ENCODE measurements at regions not wholly inside any gene's neighbourhood (a gene's known extent, or its start where the extent isn't known, plus 50 kb on each side); places are given as distances from the start of the nearest gene placed in this dataset.

GRCh38 chr5:21085791-21086190, 1097.8 kb upstream of the CDH18 start:
- no peaks in the 10 kb centered on the region for H3K27me3 ChIP-seq (ENCODE audit: control insufficient read depth, insufficient read depth, low read length)
- H3K4me1 ChIP-seq (ENCODE audit: control insufficient read depth, extremely low read depth, insufficient read depth, low read length): no peaks in the 10 kb centered on the region
- no peaks in the 10 kb centered on the region for H3K9me3 ChIP-seq (ENCODE audit: control insufficient read depth, insufficient read depth, low read depth, low read length)
- H3K27ac ChIP-seq (ENCODE audit: insufficient read depth, low read length): no peak overlapping the region
- H3K36me3 ChIP-seq (ENCODE audit: control insufficient read depth, insufficient read depth, low read length): no peaks in the 10 kb centered on the region
- no peak overlapping the region for H2AFZ ChIP-seq (ENCODE audit: low read length)
- H3K79me2 ChIP-seq (ENCODE audit: control insufficient read depth, insufficient read depth, low read length): no peaks in the 10 kb centered on the region
- no peak overlapping the region for H3K4me3 ChIP-seq (replicated peaks in 1 of 4; ENCODE audit: control extremely low read depth in 1 of 4, insufficient read depth in 1 of 4, low read depth in 3 of 4, low read length in 4 of 4)
- TF ChIP-seq EZH2 (IDR thresholded peaks at IDR 0.05; ENCODE audit: low read length, missing control alignments) (no peak), CTCF (conservative IDR thresholded peaks at IDR 0.05 in 1 of 2, IDR thresholded peaks at IDR 0.05 in 1 of 2; ENCODE audit: low read depth in 1 of 2, low read length in 2 of 2) (no peak)
- H3K9ac ChIP-seq (ENCODE audit: insufficient read depth, low read length): no peak overlapping the region
- H3K4me2 ChIP-seq (ENCODE audit: extremely low read depth, insufficient read depth, low read length): no peak overlapping the region
- DNase-seq (ENCODE audit: low read depth in 2 of 2): no peak
- no peaks in the 10 kb centered on the region for H4K20me1 ChIP-seq (ENCODE audit: control insufficient read depth, extremely low read depth, insufficient read depth, low read length)

GRCh38 chr5:21071986-21072385, 1084.0 kb upstream of the CDH18 start:
- TF ChIP-seq CTCF (conservative IDR thresholded peaks at IDR 0.05 in 1 of 2, IDR thresholded peaks at IDR 0.05 in 1 of 2; ENCODE audit: low read depth in 1 of 2, low read length in 2 of 2) (no peak), EZH2 (IDR thresholded peaks at IDR 0.05; ENCODE audit: low read length, missing control alignments) (no peak)
- no peak overlapping the region for H3K27ac ChIP-seq (ENCODE audit: insufficient read depth, low read length)

GRCh38 chr5:21071421-21071820, 1083.4 kb upstream of the CDH18 start:
- Histone ChIP-seq H3K4me2 (ENCODE audit: extremely low read depth, insufficient read depth, low read length) (no peak overlapping the region), H3K4me1 (ENCODE audit: control insufficient read depth, extremely low read depth, insufficient read depth, low read length) (no peaks in the 10 kb centered on the region), H4K20me1 (ENCODE audit: control insufficient read depth, extremely low read depth, insufficient read depth, low read length) (no peaks in the 10 kb centered on the region), H3K36me3 (ENCODE audit: control insufficient read depth, insufficient read depth, low read length) (no peaks in the 10 kb centered on the region), H2AFZ (ENCODE audit: low read length) (no peak overlapping the region), H3K9me3 (ENCODE audit: control insufficient read depth, insufficient read depth, low read depth, low read length) (no peaks in the 10 kb centered on the region), H3K4me3 (replicated peaks in 1 of 4; ENCODE audit: control extremely low read depth in 1 of 4, insufficient read depth in 1 of 4, low read depth in 3 of 4, low read length in 4 of 4) (no peak overlapping the region), H3K79me2 (ENCODE audit: control insufficient read depth, insufficient read depth, low read length) (no peaks in the 10 kb centered on the region), H3K27ac (ENCODE audit: insufficient read depth, low read length) (no peak overlapping the region), H3K9ac (ENCODE audit: insufficient read depth, low read length) (no peak overlapping the region), H3K27me3 (ENCODE audit: control insufficient read depth, insufficient read depth, low read length) (no peaks in the 10 kb centered on the region)
- no peak for TF ChIP-seq EZH2 (IDR thresholded peaks at IDR 0.05; ENCODE audit: low read length, missing control alignments)
- TF ChIP-seq CTCF (conservative IDR thresholded peaks at IDR 0.05 in 1 of 2, IDR thresholded peaks at IDR 0.05 in 1 of 2; ENCODE audit: low read depth in 1 of 2, low read length in 2 of 2): no peak
- DNase-seq (ENCODE audit: low read depth in 2 of 2): no peak

More at GRCh38 chr5:21071986-21072385, 1084.0 kb upstream of the CDH18 start:
- no peaks in the 10 kb centered on the region for H3K79me2 ChIP-seq (ENCODE audit: control insufficient read depth, insufficient read depth, low read length)
- no peaks in the 10 kb centered on the region for H3K27me3 ChIP-seq (ENCODE audit: control insufficient read depth, insufficient read depth, low read length)
- H3K9me3 ChIP-seq (ENCODE audit: control insufficient read depth, insufficient read depth, low read depth, low read length): no peaks in the 10 kb centered on the region
- H2AFZ ChIP-seq (ENCODE audit: low read length): no peak overlapping the region
- H3K36me3 ChIP-seq (ENCODE audit: control insufficient read depth, insufficient read depth, low read length): no peaks in the 10 kb centered on the region
- H3K4me1 ChIP-seq (ENCODE audit: control insufficient read depth, extremely low read depth, insufficient read depth, low read length): no peaks in the 10 kb centered on the region
- H3K4me2 ChIP-seq (ENCODE audit: extremely low read depth, insufficient read depth, low read length): no peak overlapping the region
- peak in 1 of 2 donors; percentile 12 for DNase-seq (ENCODE audit: low read depth in 2 of 2)
- no peak overlapping the region for H3K4me3 ChIP-seq (replicated peaks in 1 of 4; ENCODE audit: control extremely low read depth in 1 of 4, insufficient read depth in 1 of 4, low read depth in 3 of 4, low read length in 4 of 4)
- no peak overlapping the region for H3K9ac ChIP-seq (ENCODE audit: insufficient read depth, low read length)
- H4K20me1 ChIP-seq (ENCODE audit: control insufficient read depth, extremely low read depth, insufficient read depth, low read length): no peaks in the 10 kb centered on the region

Measured in fibroblast of lung (primary cell).